Panc1 (cell line): ENCODE measurements at regions not wholly inside any gene's neighbourhood (a gene's known extent, or its start where the extent isn't known, plus 50 kb on each side); places are given as distances from the start of the nearest gene placed in this dataset.

Experiments
- ATAC-seq: fragments of 200-7000 bp; cut with Tn5 transposase; 2 replicates; pipeline ENCODE4 v1.9.1; 2020; ENCODE audit warnings: mild to moderate bottlenecking, moderate library complexity
- BruUV-seq: library from RNA; stranded (reverse); fragments of 400-500 nt; replicated peaks from 2 replicates; lab custom pipeline; 2021; lab: Mats Ljungman, UMichigan
- CTCF ChIA-PET: fragments of 300-600 bp; sonication (Branson Sonifier 250); formaldehyde crosslinking; loops from one replicate; lab custom pipeline; 2022; ENCODE audit warnings: antibody characterized with exemption; lab: Charles Lee
- POLR2A ChIA-PET: fragments of 300-600 bp; sonication (Branson Sonifier 250); formaldehyde crosslinking; loops from one replicate; lab custom pipeline; 2022; ENCODE audit warnings: antibody characterized with exemption; lab: Charles Lee
- DNase-seq: peaks from one replicate; pipeline ENCODE4 v3.0.0-alpha.2; 2010; ENCODE audit warnings: low read depth, low spot score
- H3K27ac ChIP-seq: 2 replicates; pipeline ENCODE4 v1.5.1; 2011; ENCODE audit warnings: mild to moderate bottlenecking, low read length, inconsistent platforms
- H3K27me3 ChIP-seq: fragments of 200-500 bp; sonication (Bioruptor generic); 2 replicates; pipeline ENCODE4 v1.6.0; 2014; ENCODE audit warnings: low read length, inconsistent platforms; ENCODE audit not compliant: control insufficient read depth, insufficient read depth
- H3K36me3 ChIP-seq: fragments of 200-500 bp; sonication (Bioruptor generic); 2 replicates; pipeline ENCODE4 v1.5.1; 2014; ENCODE audit warnings: inconsistent platforms, mild to moderate bottlenecking, low read length, moderate library complexity; ENCODE audit not compliant: control insufficient read depth, insufficient read depth
- H3K4me1 ChIP-seq: 2 replicates; pipeline ENCODE4 v1.5.1; 2011; ENCODE audit warnings: inconsistent platforms, mild to moderate bottlenecking, low read length, moderate library complexity; ENCODE audit not compliant: control insufficient read depth, insufficient read depth
- H3K4me3 ChIP-seq, 2 experiments: 2 replicates each; pipeline ENCODE4 v1.5.1; 2011 to 2012; ENCODE audit warnings: low read depth in 2 of 2, low read length in 2 of 2, mild to moderate bottlenecking in 2 of 2, inconsistent platforms in 1 of 2, moderate library complexity in 1 of 2
- H3K9me3 ChIP-seq: fragments of 200-500 bp; sonication (Bioruptor generic); 2 replicates; pipeline ENCODE4 v1.5.1; 2014; ENCODE audit warnings: low read depth, mild to moderate bottlenecking, inconsistent platforms, low read length, moderate library complexity; ENCODE audit not compliant: control insufficient read depth, insufficient read depth
- POLR2AphosphoS5 ChIP-seq: IDR thresholded peaks from 2 replicates; pipeline ENCODE4 v1.6.1; 2012; ENCODE audit warnings: mild to moderate bottlenecking, low read depth, low read length, moderate library complexity
- SIN3A ChIP-seq: IDR thresholded peaks from 2 replicates; pipeline ENCODE4 v1.6.1; 2012; ENCODE audit warnings: low read depth, mild to moderate bottlenecking, low read length, moderate library complexity, borderline replicate concordance; ENCODE audit not compliant: insufficient read depth
- TCF7L2 ChIP-seq: IDR thresholded peaks from 2 replicates; pipeline ENCODE4 v1.6.1; 2011; ENCODE audit warnings: mild to moderate bottlenecking, low read depth, low read length, inconsistent platforms
- in situ Hi-C: cut with HindIII; loops from 2 replicates; pipeline ENCODE4 v1.10.0; 2016; ENCODE audit warnings: low sequenced_read_pairs, low pct_unique_long_range_greater_than_20kb
- intact Hi-C: fragments of 100-400 bp; cut with micrococcal nuclease; formaldehyde crosslinking; loops from one replicate; pipeline ENCODE4 v1.10.0; 2022; ENCODE audit not compliant: unreplicated experiment
- TF ChIP-seq, protein P1 (sequence below): fragments of 450-650 bp; IDR thresholded peaks from 2 replicates; pipeline ENCODE4 v1.5.1; 2017; ENCODE audit warnings: mild to moderate bottlenecking
- TF ChIP-seq, protein P2 (sequence below), 2 experiments: IDR thresholded peaks; 2 replicates each; pipeline ENCODE4 v1.6.1; 2011 to 2012; ENCODE audit warnings: low read depth in 2 of 2, control low read depth in 1 of 2, low read length in 1 of 2, mild to moderate bottlenecking in 1 of 2, moderate library complexity in 1 of 2; ENCODE audit not compliant: insufficient read depth in 1 of 2

DNA sequence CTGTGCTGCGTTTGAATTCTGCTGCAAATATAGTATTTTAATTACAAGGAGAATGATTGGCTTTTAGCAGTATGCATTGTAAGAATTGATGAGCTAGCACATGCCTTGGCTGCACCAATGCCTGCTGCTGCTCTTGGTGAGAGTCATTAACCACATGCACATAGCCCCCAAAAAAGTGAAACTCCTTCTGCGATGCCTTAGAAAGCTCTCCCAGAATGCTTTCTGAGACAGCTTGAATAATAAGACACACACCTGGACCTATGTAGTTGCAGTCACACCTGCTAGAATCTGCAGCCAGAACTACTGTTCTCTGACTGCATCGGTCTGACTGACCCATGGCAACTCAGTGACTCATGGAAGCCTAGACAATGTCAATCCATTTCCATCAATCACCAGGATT lies 170.1 kb upstream of the DDX18 start:
- ChIA-PET POLR2A (no interaction called here), CTCF (no interaction called here)
- no peaks in the 10 kb centered on the region for H3K36me3 ChIP-seq
- H3K9me3 ChIP-seq: no peaks in the 10 kb centered on the region
- in situ Hi-C loops: no loop called here
- no peaks in the 10 kb centered on the region for H3K4me1 ChIP-seq
- BruUV-seq: no TSS peak
- H3K27me3 ChIP-seq: no peaks in the 10 kb centered on the region
- no peak overlapping the region for H3K27ac ChIP-seq
- intact Hi-C loops: no loop called here
- TF ChIP-seq, protein P1, sequence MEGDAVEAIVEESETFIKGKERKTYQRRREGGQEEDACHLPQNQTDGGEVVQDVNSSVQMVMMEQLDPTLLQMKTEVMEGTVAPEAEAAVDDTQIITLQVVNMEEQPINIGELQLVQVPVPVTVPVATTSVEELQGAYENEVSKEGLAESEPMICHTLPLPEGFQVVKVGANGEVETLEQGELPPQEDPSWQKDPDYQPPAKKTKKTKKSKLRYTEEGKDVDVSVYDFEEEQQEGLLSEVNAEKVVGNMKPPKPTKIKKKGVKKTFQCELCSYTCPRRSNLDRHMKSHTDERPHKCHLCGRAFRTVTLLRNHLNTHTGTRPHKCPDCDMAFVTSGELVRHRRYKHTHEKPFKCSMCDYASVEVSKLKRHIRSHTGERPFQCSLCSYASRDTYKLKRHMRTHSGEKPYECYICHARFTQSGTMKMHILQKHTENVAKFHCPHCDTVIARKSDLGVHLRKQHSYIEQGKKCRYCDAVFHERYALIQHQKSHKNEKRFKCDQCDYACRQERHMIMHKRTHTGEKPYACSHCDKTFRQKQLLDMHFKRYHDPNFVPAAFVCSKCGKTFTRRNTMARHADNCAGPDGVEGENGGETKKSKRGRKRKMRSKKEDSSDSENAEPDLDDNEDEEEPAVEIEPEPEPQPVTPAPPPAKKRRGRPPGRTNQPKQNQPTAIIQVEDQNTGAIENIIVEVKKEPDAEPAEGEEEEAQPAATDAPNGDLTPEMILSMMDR: no peak
- TF ChIP-seq SIN3A: no peak
- no peak for TF ChIP-seq POLR2AphosphoS5
- TF ChIP-seq TCF7L2: no peak
- TF ChIP-seq, protein P2, sequence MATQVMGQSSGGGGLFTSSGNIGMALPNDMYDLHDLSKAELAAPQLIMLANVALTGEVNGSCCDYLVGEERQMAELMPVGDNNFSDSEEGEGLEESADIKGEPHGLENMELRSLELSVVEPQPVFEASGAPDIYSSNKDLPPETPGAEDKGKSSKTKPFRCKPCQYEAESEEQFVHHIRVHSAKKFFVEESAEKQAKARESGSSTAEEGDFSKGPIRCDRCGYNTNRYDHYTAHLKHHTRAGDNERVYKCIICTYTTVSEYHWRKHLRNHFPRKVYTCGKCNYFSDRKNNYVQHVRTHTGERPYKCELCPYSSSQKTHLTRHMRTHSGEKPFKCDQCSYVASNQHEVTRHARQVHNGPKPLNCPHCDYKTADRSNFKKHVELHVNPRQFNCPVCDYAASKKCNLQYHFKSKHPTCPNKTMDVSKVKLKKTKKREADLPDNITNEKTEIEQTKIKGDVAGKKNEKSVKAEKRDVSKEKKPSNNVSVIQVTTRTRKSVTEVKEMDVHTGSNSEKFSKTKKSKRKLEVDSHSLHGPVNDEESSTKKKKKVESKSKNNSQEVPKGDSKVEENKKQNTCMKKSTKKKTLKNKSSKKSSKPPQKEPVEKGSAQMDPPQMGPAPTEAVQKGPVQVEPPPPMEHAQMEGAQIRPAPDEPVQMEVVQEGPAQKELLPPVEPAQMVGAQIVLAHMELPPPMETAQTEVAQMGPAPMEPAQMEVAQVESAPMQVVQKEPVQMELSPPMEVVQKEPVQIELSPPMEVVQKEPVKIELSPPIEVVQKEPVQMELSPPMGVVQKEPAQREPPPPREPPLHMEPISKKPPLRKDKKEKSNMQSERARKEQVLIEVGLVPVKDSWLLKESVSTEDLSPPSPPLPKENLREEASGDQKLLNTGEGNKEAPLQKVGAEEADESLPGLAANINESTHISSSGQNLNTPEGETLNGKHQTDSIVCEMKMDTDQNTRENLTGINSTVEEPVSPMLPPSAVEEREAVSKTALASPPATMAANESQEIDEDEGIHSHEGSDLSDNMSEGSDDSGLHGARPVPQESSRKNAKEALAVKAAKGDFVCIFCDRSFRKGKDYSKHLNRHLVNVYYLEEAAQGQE (IDR thresholded peaks at IDR 0.05; ENCODE audit: insufficient read depth in 1 of 2, low read depth in 2 of 2, low read length in 1 of 2): no peak
- DNase-seq: no peak
- no peak overlapping the region for H3K4me3 ChIP-seq
- ATAC-seq: no peak

DNA sequence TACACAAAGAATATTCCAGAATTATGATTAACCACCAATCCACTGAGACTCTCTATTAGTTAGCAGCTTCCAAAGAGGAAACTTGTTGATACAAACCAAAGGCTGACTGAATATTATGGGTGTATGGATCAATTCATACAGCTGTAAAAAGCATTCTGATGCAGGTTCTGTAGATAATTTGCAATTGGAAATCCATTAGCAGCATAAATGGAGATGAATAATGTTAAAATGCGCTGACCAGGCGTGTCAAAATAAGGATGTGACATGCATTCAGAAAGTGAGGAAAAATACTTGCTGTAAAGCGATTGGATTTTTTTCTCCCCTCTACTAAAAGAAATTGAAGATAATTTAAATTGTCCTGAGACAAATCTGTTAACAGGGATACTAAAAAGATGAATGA lies 169.0 kb upstream of the DDX18 start:
- Histone ChIP-seq H3K36me3 (no peaks in the 10 kb centered on the region), H3K4me3 (no peak overlapping the region), H3K27me3 (no peaks in the 10 kb centered on the region), H3K9me3 (no peaks in the 10 kb centered on the region), H3K27ac (no peak overlapping the region), H3K4me1 (no peaks in the 10 kb centered on the region)
- no peak for ATAC-seq
- TF ChIP-seq, protein P2 (IDR thresholded peaks at IDR 0.05; ENCODE audit: insufficient read depth in 1 of 2, low read depth in 2 of 2, low read length in 1 of 2): no peak
- TF ChIP-seq TCF7L2: no peak
- TF ChIP-seq SIN3A: no peak
- TF ChIP-seq, protein P1: no peak
- TF ChIP-seq POLR2AphosphoS5: no peak
- no TSS peak for BruUV-seq
- ChIA-PET POLR2A (no interaction called here), CTCF (no interaction called here)
- in situ Hi-C loops: no loop called here
- intact Hi-C loops: no loop called here
- DNase-seq: no peak
